GM13977 (cell line): ENCODE measurements at regions not wholly inside any gene's neighbourhood (a gene's known extent, or its start where the extent isn't known, plus 50 kb on each side); places are given as distances from the start of the nearest gene placed in this dataset.

Experiments used
- DNase-seq: peaks from one replicate; pipeline ENCODE4 v3.0.0; 2012; ENCODE audit warnings: low spot score
- in situ Hi-C: fragments of 300-500 bp; cut with MboI; formaldehyde crosslinking; loops from one replicate; pipeline ENCODE4 v1.12.0; 2022; ENCODE audit warnings: low sequenced_read_pairs, low pct_unique_long_range_greater_than_20kb, mixed read lengths, inconsistent platforms; ENCODE audit not compliant: unreplicated experiment
- TF ChIP-seq, protein P1 (sequence below): IDR thresholded peaks from 2 replicates; pipeline ENCODE4 v1.5.1; 2012; ENCODE audit warnings: mild to moderate bottlenecking, control low read depth; ENCODE audit not compliant: insufficient read depth; ENCODE audit errors: extremely low read depth, missing control alignments

DNA sequence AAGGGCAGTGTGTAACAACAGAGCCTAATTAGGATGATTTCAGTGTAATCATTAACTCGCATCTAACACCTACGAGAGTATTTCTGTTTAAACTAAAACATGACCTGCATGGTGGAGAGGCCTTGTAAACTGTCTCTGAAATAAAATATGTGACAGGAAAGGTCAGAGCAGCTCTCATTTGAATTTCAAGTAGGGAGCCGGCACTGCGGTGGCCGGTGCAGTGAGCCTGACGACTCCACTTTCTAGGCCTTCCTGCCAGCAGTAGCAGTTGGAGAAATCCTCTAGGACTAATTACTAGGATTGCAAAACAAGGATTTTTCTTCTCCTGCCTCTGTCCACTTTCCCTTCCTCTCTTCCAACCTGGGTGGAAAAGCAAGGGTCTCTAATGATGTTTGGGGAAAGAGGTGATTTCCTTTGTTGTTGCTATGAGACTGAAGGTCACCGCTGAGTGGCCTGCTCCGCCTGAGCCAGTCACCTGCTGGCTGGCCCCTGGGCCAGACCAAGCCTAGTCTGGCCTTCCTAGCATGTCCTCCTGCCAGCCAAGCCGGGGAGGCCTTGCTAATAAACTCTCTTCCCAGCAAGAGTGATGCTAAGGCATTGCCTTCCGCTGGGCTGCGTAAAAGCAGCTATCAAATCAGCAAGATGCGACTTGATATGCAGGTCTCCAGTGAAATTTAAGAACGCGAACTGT, 245.7 kb downstream of the PSAT1 start:
- no peak for DNase-seq

DNA sequence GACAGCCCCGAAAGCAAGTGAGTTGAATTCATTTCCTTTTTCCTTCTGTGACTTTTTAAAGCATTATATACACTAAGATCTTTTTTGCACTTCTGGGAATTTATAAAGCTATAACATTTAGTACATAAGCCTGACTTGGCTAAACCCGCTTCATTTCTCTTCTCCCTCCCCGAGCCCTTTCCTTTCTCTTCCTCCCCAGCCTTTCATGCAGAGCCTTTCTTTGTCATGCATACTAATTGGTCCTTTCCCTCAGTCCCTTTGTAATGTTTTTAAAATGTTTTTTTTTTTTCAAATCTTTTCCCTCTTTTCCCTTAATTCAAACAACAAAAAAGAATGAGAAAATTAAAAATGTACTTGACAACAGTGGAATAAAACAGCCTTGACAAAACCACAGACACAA, 246.4 kb downstream of the PSAT1 start:
- TF ChIP-seq, protein P1, sequence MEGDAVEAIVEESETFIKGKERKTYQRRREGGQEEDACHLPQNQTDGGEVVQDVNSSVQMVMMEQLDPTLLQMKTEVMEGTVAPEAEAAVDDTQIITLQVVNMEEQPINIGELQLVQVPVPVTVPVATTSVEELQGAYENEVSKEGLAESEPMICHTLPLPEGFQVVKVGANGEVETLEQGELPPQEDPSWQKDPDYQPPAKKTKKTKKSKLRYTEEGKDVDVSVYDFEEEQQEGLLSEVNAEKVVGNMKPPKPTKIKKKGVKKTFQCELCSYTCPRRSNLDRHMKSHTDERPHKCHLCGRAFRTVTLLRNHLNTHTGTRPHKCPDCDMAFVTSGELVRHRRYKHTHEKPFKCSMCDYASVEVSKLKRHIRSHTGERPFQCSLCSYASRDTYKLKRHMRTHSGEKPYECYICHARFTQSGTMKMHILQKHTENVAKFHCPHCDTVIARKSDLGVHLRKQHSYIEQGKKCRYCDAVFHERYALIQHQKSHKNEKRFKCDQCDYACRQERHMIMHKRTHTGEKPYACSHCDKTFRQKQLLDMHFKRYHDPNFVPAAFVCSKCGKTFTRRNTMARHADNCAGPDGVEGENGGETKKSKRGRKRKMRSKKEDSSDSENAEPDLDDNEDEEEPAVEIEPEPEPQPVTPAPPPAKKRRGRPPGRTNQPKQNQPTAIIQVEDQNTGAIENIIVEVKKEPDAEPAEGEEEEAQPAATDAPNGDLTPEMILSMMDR: no peak
- DNase-seq: no peak
- in situ Hi-C loops: no loop called here

More for the DNA sequence above, 245.7 kb downstream of the PSAT1 start:
- in situ Hi-C loops: no loop called here
- TF ChIP-seq, protein P1: no peak

DNA sequence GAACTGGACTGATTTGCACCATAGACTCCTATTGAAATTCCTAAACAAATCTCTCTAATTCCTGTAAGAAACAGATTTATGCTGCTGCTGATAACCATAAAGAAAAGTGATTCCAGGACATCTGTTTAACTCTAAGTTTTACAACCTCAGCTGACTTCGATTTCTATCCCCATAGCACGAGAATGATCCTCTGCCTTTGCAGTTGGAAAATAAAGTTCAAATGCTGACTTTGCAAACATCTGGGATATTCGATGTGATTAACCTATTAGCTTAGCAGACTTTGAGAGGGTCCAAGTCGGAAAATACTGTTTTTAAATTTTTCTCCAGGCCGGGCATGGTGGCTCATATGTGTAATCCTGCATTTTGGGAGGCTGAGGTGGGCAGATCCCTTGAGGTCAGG, 247.3 kb downstream of the PSAT1 start:
- DNase-seq: no peak
- in situ Hi-C loops: no loop called here
- TF ChIP-seq, protein P1: no peak

DNA sequence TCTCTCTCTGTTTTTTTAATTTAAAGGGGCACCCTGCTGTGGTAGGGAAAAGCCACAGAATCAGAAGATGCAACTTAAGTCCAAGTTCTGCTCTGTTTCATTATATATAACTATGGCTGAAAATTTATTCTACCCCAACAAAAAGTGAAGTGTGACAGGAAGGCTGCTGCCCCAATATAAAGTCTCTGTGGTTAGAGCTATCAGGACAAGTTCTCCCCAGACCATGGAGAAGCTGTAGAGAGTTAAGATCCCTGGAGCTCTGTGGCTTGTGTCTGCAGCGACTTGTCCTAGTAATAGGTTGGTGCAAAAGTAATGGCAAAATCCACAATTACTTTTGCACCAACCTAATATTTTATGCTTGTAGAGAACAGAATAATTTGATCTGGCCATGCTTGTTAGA, 250.9 kb downstream of the PSAT1 start:
- no peak for DNase-seq

DNA sequence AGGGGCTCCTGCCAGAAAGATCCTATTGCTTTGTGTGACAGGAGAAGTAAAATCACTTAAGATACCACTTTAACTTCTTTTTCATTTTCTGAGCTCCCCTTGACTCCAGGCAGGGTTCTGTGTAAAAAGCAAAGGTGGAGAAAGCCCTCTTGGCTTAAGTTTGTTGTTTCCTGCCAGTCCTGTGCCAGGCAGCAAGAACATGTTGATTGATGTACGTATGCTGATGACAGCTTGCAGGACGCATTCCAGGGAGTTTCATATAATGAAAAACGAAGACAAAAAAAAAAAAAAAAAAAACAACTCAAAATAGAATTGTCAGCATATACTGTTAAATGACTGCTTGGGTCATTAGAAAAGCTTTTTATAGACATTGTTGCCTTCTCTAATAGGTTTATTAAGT, 251.7 kb downstream of the PSAT1 start:
- in situ Hi-C loops: no loop called here

More for the DNA sequence above, 250.9 kb downstream of the PSAT1 start:
- in situ Hi-C loops: no loop called here
- TF ChIP-seq, protein P1: no peak

DNA sequence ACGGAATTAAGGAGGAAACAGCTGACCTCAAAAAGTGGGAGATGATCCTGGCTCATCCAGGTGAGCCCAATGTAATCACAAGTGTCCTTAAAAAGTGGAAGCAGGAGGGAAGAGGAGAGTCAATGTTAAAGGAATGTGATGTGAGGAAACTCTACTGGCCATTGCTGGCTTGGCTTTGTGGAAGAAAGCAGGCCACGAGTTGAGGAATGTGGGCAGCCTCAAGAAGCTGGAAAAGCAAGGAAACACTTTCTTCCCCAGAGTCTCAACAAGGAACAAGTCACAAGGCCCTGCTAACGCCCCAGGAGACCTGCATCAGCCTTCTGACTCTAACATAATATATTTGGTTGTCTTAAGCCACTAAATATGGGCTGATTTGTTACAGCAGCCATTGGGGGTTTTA, 252.8 kb downstream of the PSAT1 start:
- TF ChIP-seq, protein P1: no peak
- in situ Hi-C loops: no loop called here
- no peak for DNase-seq

More for the DNA sequence above, 251.7 kb downstream of the PSAT1 start:
- TF ChIP-seq, protein P1: no peak
- DNase-seq: no peak
